Endothelial cell of umbilical vein (primary cell): ENCODE measurements at regions not wholly inside any gene's neighbourhood (a gene's known extent, or its start where the extent isn't known, plus 50 kb on each side); places are given as distances from the start of the nearest gene placed in this dataset.

Experiments used
- BruUV-seq: library from RNA; stranded (reverse); fragments of 400-500 nt; replicated peaks from 2 replicates; lab custom pipeline; 2021; lab: Mats Ljungman, UMichigan
- CTCF ChIA-PET: fragments of 300-600, 350-600 bp; sonication (Branson Sonifier 250); formaldehyde crosslinking; loops from one replicate; lab custom pipeline; 2021; ENCODE audit warnings: antibody characterized with exemption, inconsistent platforms; lab: Charles Lee
- POLR2A ChIA-PET: fragments of 300-600, 350-600 bp; sonication (Branson Sonifier 250); formaldehyde crosslinking; loops from one replicate; lab custom pipeline; 2021; ENCODE audit warnings: antibody characterized with exemption, inconsistent platforms; lab: Charles Lee
- DNase-seq: peaks from one replicate; pipeline ENCODE4 v3.0.0-alpha.2; 2011; ENCODE audit warnings: low read depth, low spot score
- FAIRE-seq: peaks from 2 replicates; lab custom pipeline; 2011; peaks lifted over from hg19 to GRCh38; lab: Jason Lieb, UNC
- H2AFZ ChIP-seq: 2 replicates; pipeline ENCODE4 v1.6.0; 2012; ENCODE audit warnings: low read depth, low read length, control low read depth, inconsistent platforms
- H3K27ac ChIP-seq: 2 replicates; pipeline ENCODE4 v1.5.1; 2011; ENCODE audit warnings: low read depth, mild to moderate bottlenecking, control low read depth, low read length, moderate library complexity; ENCODE audit not compliant: insufficient read depth
- H3K27me3 ChIP-seq, 2 experiments: 2 replicates each; pipeline versions ENCODE4 v1.6.0 to v1.6.1; 2011; ENCODE audit warnings: low read length in 2 of 2, mixed read lengths in 1 of 2; ENCODE audit not compliant: control insufficient read depth in 2 of 2, insufficient read depth in 2 of 2
- H3K36me3 ChIP-seq, 2 experiments: 2 replicates in 1 of 2; 3 replicates in 1 of 2; pipeline ENCODE4 v1.5.1; 2011; ENCODE audit warnings: low read length in 2 of 2, mild to moderate bottlenecking in 1 of 2, moderate library complexity in 1 of 2; ENCODE audit not compliant: control insufficient read depth in 2 of 2, insufficient read depth in 2 of 2; ENCODE audit errors: extremely low read depth in 1 of 2
- H3K4me1 ChIP-seq: 3 replicates; pipeline ENCODE4 v1.5.1; 2011; ENCODE audit warnings: mild to moderate bottlenecking, low read length; ENCODE audit not compliant: control insufficient read depth, insufficient read depth; ENCODE audit errors: extremely low read depth
- H3K4me2 ChIP-seq: 2 replicates; pipeline ENCODE4 v1.6.1; 2011; ENCODE audit warnings: low read length, control low read depth, mixed read lengths; ENCODE audit not compliant: insufficient read depth
- H3K4me3 ChIP-seq, 3 experiments: fragments of 200-600 bp in 1 of 3; sonication (generic), shearing (Covaris generic) in 1 of 3; replicated peaks in 1 of 3; 2 replicates each; pipeline ENCODE4 v1.5.1; 2011 to 2016; ENCODE audit warnings: control low read depth in 3 of 3, low read length in 3 of 3, mild to moderate bottlenecking in 2 of 3, inconsistent platforms in 1 of 3, low read depth in 1 of 3, moderate library complexity in 1 of 3; ENCODE audit not compliant: insufficient read depth in 1 of 3
- H3K79me2 ChIP-seq: 2 replicates; pipeline ENCODE4 v1.6.0; 2012; ENCODE audit warnings: low read length, inconsistent platforms; ENCODE audit not compliant: control insufficient read depth, insufficient read depth
- H3K9ac ChIP-seq: replicated peaks from 2 replicates; pipeline ENCODE3; 2011; ENCODE audit warnings: low read length, control low read depth; ENCODE audit not compliant: insufficient read depth; ENCODE audit errors: extremely low read depth
- H3K9me1 ChIP-seq: replicated peaks from 3 replicates; pipeline ENCODE4 v1.6.0; 2011; ENCODE audit warnings: mild to moderate bottlenecking, low read length; ENCODE audit not compliant: control insufficient read depth, insufficient read depth; ENCODE audit errors: extremely low read depth
- H3K9me3 ChIP-seq: replicated peaks from 2 replicates; pipeline ENCODE4 v1.5.1; 2012; ENCODE audit warnings: low read length, inconsistent platforms; ENCODE audit not compliant: control insufficient read depth, insufficient read depth
- H4K20me1 ChIP-seq: replicated peaks from 2 replicates; pipeline ENCODE3; 2011; ENCODE audit warnings: mild to moderate bottlenecking, low read length; ENCODE audit not compliant: control insufficient read depth, insufficient read depth; ENCODE audit errors: extremely low read depth
- EZH2 ChIP-seq: IDR thresholded peaks from 2 replicates; pipeline ENCODE4 v1.6.1; 2012; ENCODE audit warnings: borderline replicate concordance, low read depth, mild to moderate bottlenecking, moderate library complexity, low read length, inconsistent platforms; ENCODE audit not compliant: severe bottlenecking
- FOS ChIP-seq: IDR thresholded peaks from 2 replicates; pipeline ENCODE4 v1.6.1; 2011; ENCODE audit warnings: mild to moderate bottlenecking, low read length, moderate library complexity, borderline replicate concordance; ENCODE audit not compliant: insufficient read depth
- GATA2 ChIP-seq: IDR thresholded peaks from 2 replicates; pipeline ENCODE4 v1.7.0; 2011; ENCODE audit warnings: low read depth, mild to moderate bottlenecking, moderate library complexity, mixed read lengths, low read length; ENCODE audit not compliant: insufficient read length, insufficient read depth
- JUN ChIP-seq: IDR thresholded peaks from 2 replicates; pipeline ENCODE4 v1.6.1; 2011; ENCODE audit warnings: borderline replicate concordance, low read depth; ENCODE audit not compliant: insufficient read length, insufficient read depth
- MAX ChIP-seq: IDR thresholded peaks from 2 replicates; pipeline ENCODE4 v1.6.1; 2011; ENCODE audit not compliant: insufficient read depth, insufficient read length
- MYC ChIP-seq: IDR thresholded peaks from one replicate; pipeline ENCODE4 v1.6.1; 2011; ENCODE audit warnings: mild to moderate bottlenecking, low read depth, low read length
- POLR2A ChIP-seq: IDR thresholded peaks from 2 replicates; pipeline ENCODE4 v1.6.1; 2012; ENCODE audit warnings: low read depth, mild to moderate bottlenecking, control low read depth, low read length
- POLR2AphosphoS5 ChIP-seq: IDR thresholded peaks from 2 replicates; pipeline ENCODE4 v1.6.1; 2012; ENCODE audit warnings: low read depth, mild to moderate bottlenecking, control low read depth, low read length, moderate library complexity; ENCODE audit not compliant: insufficient read depth
- dilution Hi-C: fragments of 300-500 bp; cut with MboI; formaldehyde crosslinking; loops from one replicate; pipeline ENCODE4 v1.15.0; 2019; ENCODE audit warnings: low sequenced_read_pairs; ENCODE audit not compliant: extremely low pct_ligation_motif_present
- intact Hi-C: fragments of 100-400 bp; cut with micrococcal nuclease; formaldehyde crosslinking; loops from one replicate; pipeline ENCODE4 v1.10.0; 2022
- TF ChIP-seq, protein P1 (sequence below), 2 donors: IDR thresholded peaks; 1 replicate in 1 of 2; 2 replicates in 1 of 2; pipeline ENCODE4 v1.5.1; 2011; ENCODE audit warnings: low read length in 2 of 2, mild to moderate bottlenecking in 2 of 2, moderate library complexity in 2 of 2, control low read depth in 1 of 2, inconsistent platforms in 1 of 2, low read depth in 1 of 2; ENCODE audit not compliant: insufficient read depth in 1 of 2; ENCODE audit errors: extremely low read depth in 1 of 2

GRCh38 chr5:3344671-3345070 lies 251.0 kb upstream of the IRX1 start:
- TF ChIP-seq EZH2 = no peak
- no peak for TF ChIP-seq POLR2A
- no peak for TF ChIP-seq JUN
- TF ChIP-seq POLR2AphosphoS5 = no peak
- TF ChIP-seq MAX = no peak
- no peak for TF ChIP-seq GATA2
- TF ChIP-seq, protein P1, sequence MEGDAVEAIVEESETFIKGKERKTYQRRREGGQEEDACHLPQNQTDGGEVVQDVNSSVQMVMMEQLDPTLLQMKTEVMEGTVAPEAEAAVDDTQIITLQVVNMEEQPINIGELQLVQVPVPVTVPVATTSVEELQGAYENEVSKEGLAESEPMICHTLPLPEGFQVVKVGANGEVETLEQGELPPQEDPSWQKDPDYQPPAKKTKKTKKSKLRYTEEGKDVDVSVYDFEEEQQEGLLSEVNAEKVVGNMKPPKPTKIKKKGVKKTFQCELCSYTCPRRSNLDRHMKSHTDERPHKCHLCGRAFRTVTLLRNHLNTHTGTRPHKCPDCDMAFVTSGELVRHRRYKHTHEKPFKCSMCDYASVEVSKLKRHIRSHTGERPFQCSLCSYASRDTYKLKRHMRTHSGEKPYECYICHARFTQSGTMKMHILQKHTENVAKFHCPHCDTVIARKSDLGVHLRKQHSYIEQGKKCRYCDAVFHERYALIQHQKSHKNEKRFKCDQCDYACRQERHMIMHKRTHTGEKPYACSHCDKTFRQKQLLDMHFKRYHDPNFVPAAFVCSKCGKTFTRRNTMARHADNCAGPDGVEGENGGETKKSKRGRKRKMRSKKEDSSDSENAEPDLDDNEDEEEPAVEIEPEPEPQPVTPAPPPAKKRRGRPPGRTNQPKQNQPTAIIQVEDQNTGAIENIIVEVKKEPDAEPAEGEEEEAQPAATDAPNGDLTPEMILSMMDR (IDR thresholded peaks at IDR 0.05; ENCODE audit: extremely low read depth in 1 of 2, insufficient read depth in 1 of 2, low read depth in 1 of 2, low read length in 2 of 2) = no peak
- no peak for TF ChIP-seq MYC
- TF ChIP-seq FOS = no peak
- no peak for DNase-seq
- no peak overlapping the region for H2AFZ ChIP-seq
- intact Hi-C loops (no loop called here), dilution Hi-C loops (no loop called here)
- no peaks in the 10 kb centered on the region for H3K79me2 ChIP-seq
- BruUV-seq = no TSS peak
- FAIRE-seq = no peak
- H3K9me1 ChIP-seq = no peaks in the 10 kb centered on the region
- ChIA-PET POLR2A (no interaction called here), CTCF (no interaction called here)
- H3K27ac ChIP-seq = no peak overlapping the region
- H3K9me3 ChIP-seq = peaks cover 5% of the 10 kb centered on the region
- no peak overlapping the region for H3K4me2 ChIP-seq
- no peaks in the 10 kb centered on the region for H3K27me3 ChIP-seq
- H3K4me1 ChIP-seq = no peaks in the 10 kb centered on the region
- H3K9ac ChIP-seq = no peak overlapping the region
- H4K20me1 ChIP-seq = no peaks in the 10 kb centered on the region
- H3K4me3 ChIP-seq = no peak overlapping the region
- H3K36me3 ChIP-seq = no peaks in the 10 kb centered on the region
